ENCODE measurements at regions not wholly inside any gene's neighbourhood (a gene's known extent, or its start where the extent isn't known, plus 50 kb on each side); places are given as distances from the start of the nearest gene placed in this dataset.
"Not testable (repeated sequence)": the region's sequence is repeated elsewhere in the genome, so short reads cannot be mapped to it uniquely, and the experiment has no call there.

GRCh38 chr4:14125375-14126129 lies 498.0 kb upstream of the BOD1L1 start:
- DNase-seq = no peak

DNA sequence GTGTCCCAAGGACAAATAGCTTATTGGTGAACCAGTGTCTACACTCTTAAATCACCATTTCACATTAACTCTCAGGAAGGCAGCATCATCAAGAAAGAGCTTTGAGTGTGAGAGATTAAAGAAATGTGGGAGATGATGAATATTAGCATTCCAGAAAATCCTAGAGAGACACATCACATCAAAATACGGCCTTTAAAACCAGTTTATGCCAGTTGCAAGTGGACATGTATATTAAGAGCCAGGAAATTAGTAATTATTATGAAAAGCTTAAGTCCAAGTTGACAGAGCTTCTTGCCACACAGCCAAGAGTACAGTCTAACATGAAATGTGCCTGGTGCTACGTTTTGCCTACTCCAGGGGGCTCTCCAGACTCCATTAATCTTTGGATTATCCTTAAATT lies 503.0 kb upstream of the BOD1L1 start:
- DNase-seq = no peak

GRCh38 chr4:14131335-14131734 lies 503.8 kb upstream of the BOD1L1 start:
- no peak for DNase-seq

DNA sequence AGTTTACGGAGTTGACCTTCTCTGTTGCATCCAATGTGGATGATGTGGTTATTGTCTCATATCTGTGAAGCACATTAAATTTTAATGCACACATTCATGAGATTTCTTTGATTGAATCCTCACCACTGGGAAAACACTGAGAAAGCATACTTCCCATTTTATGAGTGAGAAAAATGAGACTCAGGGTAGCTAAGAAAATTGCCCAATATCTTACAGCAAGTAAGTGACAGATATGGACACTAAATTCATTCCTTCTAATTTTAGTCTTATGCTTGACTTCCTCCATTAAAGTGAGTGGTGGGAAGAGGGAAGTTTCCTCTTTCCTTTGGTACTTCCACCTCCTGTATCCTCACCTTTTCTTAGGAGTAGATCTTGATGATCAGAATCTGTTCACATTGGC lies 504.8 kb upstream of the BOD1L1 start:
- DNase-seq = no peak

- DNase-seq = no peak
Observed at GRCh38 chr4:14138106-14138505, 510.6 kb upstream of the BOD1L1 start.

GRCh38 chr4:14143892-14144291 lies 516.4 kb upstream of the BOD1L1 start:
- no peak for DNase-seq

- DNase-seq = no peak
Observed at GRCh38 chr4:14149176-14150053, 521.9 kb upstream of the BOD1L1 start.

DNA sequence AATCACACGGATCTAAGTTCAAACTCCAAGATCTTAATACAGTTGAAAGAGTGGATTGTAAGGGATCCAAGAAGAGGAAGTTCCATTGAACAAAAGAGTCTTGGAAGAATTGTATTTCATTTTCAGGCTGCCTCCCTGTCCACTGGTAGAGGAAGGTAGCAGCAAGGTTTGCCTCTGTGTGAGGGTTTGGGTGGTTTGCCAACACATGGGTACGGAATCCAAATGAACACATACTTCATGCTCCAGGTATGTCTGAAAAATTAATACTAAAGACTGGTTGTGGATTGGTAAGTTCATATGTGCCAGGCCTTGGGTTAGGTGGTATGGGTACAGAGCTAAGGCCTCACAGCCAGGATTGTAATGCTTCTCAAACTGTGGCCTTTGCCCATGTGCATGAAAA lies 523.6 kb upstream of the BOD1L1 start:
- DNase-seq = no peak

DNA sequence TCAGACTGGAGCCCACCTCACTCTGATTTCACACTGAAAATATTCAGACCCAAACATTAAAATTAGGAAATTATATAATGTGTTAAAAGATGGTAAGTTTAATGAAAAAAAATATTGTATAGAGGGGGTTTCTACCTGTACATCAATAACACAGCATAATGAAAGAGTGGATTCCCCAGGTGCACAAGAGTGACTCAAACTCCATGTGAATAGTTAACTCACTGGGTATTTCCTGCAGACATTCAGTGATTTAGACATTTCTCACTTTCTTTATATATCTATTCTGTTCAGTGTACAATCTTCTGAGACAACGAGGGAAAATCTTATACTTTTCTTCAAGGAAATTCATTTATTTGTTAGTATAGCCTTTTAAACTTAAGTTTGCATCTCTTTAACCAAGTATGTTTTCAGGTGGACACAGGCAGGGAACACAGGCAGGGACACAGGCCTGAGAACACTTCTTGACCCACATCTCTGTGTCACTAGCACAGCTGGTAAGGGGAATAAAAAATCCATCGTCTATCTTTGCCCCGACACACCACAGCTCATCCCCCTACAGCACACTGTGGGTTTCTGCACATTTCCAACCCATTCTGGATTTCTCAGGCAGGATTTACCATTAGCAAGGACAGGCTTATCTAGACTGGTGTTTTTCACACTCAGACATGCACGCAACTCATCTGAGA lies 525.5 kb upstream of the BOD1L1 start:
- DNase-seq = no peak

GRCh38 chr4:14155803-14156202 lies 528.3 kb upstream of the BOD1L1 start:
- DNase-seq = no peak

- no peak for DNase-seq
Observed at GRCh38 chr4:14157262-14157661, 529.7 kb upstream of the BOD1L1 start.

DNA sequence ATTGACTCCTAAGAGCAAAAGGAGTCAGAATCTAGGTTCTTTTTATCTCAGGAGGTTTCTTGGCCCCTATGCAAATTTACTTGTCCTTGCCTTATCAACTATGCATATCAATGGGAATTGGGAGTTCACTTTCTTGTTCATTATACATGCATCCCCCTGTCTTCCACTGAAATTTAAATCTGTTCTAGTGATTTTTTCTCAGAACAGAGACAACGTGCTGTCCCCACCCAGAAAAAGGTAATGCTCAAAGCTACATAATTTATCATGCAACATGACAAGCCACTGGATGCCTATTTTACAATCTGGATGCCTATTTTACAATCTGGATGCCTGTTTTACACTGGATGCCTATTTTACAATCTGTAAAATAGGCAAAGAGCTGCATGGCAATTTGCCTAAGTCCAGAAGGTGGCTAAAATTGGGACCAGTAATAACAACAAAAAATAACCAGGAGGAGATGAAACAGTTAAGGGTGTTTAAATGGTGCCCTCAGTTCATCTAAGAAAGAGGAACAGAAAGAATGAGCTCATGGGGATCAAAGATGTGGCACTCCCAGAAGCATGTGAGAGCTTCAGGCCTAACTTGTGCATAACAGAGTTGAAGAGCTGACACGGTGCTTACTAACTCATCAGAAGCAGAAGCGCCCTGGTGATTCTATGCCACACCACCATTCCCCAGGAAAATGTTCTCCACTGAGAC lies 537.8 kb upstream of the BOD1L1 start:
- DNase-seq = no peak

DNA sequence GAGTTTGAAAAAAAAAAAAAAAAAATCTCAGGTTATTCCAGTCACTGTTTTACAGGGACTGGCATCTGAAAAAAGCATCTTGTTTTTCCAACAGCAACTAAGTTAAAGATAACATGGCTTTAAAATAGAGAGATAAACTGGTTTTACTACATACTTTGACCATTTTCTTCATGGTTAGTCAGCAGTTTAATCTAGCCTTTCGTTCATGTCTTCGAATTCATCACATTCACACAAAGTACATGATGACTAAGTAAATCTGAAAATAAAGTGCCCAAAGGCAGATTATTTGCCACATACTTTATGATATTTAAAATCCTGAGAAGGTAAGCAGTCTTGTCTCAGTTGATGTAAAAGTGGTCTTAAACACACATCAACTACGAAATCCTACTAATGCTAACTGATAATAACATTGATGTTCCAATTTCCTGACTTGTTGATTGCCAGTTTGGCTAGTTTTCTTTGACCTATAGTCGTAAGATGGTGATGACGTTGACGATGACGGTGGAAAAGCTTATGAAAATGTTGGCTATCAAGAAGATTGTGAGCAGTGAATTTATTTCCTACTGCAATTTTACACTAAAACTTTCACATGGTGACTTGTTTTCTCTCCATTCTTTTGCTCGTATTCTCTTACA lies 540.5 kb upstream of the BOD1L1 start:
- no peak for DNase-seq

DNA sequence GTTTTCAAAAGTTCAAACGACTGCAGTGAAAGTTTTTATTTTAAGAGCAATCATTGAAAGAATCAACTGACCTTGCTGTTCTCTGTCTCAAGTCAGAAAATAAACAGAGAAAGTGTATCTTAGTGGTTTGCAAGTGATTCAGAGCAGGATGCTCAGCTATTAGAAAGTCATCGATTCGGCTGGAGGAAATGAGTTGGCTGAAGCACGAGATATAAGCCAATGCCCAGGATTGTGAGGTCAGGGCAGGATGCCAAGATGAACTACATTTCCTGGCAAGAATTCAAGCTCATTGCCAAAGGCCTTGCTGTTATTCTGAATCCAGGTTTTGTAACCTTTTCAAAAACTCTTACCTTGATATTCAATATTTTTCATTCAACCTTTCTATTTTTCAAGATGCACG lies 541.4 kb upstream of the BOD1L1 start:
- no peak for DNase-seq

DNA sequence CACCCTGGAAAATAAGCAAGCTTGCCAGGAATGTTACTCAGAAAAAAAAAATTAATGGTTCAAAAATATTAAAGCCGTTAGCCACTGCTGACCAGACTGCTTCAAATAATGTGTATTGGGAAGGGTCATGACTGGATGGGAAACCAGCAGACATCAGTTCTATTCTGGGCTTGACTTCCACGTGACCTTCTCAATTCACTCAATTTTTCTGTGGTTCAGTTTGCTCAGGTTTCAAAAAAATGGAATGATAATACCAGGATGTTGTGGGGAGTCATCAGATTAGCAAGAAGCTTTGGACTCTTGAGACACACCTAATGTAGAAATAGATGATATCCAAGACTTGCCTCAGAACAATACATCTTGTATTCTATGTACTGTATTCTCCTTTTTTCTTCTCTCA lies 541.9 kb upstream of the BOD1L1 start:
- no peak for DNase-seq

GRCh38 chr4:14169940-14170339 lies 542.4 kb upstream of the BOD1L1 start:
- not testable (repeated sequence) for DNase-seq

DNA sequence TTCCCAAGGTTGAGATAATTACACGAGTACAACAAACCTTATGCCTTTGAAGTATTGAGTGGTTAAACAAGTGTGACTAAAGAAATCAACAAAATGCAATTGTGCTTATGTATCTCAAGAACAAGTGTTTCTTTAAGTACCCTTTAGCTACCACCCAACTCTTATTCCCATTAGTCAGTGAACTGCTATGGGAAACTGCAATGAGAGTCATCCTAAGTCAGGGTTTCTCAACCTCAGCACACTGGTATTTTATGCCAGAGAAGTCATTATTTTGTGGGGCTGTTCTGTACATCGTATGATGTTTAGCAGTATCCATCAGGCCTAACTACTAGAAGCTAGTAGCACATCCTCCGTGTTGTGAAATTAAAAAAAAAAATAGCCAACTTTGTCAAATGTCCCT lies 549.1 kb upstream of the BOD1L1 start:
- no peak for DNase-seq

DNA sequence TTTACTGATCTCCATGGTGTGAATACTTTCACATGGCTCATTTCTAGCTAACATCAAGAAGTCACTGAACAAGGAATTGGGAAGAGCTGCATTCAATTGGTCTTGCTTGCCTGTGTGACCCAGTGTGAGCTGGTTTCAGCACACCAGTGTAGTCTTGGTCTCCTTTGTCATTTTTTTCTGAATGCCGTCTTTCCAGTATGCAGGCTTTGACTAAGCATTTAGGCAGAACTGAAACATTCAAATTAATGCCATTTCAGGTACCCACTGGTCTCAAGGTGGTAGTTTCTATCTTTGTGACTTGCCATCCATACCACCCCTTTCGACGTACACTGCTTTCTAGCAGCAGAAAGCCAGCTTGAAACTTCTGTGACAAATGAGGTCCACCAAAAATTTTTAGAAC lies 550.5 kb upstream of the BOD1L1 start:
- no peak for DNase-seq

DNA sequence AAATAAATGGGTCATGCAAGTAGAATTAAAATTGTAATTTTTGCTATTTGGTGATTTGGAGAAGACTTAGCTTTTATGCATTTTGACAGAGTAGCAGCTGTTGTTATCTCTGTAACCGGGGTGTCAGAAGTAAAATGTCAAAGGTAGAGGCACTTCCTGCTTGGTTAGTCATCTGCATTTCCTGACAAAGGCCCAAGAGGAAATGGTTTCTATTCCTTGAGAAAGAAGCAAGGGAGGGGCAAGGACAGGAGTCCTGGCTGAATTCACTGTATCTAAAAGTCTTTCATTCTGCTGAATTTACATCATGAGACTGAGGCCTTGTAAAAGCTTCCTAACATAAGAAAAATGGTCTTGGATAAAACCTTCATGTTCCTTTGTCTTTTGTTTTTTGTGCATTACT lies 550.9 kb upstream of the BOD1L1 start:
- DNase-seq = no peak

DNA sequence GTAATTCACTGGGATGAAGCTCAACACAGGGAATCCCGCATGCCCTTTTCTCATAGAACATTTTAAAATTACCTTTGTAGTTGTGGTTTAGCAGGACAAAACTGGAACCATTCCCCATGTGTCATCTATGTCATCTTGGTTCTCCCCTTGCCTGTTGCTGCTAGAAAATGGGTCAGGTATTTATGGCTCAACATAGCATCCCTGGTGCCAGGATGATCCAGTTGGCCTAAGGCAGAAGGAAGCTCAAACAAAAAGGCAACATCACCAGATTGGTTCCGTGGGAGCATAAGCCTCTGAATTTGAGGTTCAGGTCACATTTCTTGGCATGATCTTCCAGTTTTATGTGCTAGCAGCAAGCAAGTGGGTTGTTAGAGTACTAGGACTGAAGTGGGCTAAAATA lies 552.6 kb upstream of the BOD1L1 start:
- DNase-seq = no peak

DNA sequence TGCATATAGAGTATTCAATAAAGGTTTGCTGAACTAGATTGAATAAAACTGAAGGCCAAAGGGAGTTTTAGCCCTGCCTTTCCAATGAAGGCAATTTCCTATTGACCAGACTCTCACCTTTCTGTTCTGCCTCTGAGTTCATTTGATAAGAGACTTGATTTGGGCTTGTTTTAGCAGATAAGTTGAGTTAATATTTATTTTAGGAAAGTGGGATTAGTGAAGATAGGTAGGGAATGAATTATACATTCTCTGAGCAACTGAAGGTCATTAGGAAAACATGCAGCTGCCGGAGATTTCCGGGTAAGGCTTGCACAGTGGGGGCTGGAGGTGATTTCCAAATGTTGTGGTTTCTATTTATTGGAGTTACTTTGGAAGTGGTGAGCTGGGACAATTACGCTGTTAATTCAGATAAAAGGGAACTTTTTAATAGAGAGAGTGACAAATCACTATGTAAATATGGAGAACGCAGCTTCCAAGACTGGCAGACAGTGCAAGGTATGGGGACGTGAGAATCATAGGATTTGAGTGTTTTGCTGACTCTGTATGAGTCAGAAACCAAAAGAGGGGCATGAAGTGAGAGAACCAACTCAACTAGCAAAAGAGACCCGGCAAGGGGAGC lies 553.6 kb upstream of the BOD1L1 start:
- no peak for DNase-seq

DNA sequence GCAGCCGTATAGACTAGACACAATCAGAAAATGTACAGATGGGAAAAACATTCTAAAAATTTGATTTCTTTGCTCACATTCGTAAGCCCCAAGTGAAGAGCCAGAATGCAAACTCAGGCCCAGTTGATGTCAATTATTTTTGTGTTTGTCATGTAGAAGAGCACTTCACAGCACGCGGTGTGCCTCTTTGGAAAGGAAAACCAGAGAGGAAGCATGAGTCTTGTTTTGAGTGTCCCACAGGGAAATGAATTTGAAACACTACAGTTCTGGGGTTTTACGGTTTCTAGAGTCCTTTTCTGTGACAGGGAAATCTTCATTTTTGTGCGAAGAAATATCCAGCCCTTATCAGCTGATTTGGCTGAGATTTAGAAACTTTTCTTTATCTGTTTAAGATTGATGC lies 554.6 kb upstream of the BOD1L1 start:
- no peak for DNase-seq

Measured in activated T-cell treated with anti-CD3 and anti-CD28 coated beads, Interleukin-2, amount 50 U/mL, for 48 hours (primary cell).